HFFc6 (cell line): ENCODE measurements at regions not wholly inside any gene's neighbourhood (a gene's known extent, or its start where the extent isn't known, plus 50 kb on each side); places are given as distances from the start of the nearest gene placed in this dataset.

Experiments
- DNase-seq: peaks from one replicate; pipeline ENCODE4 v3.0.0-alpha.2; 2018
- H3K27ac Mint-ChIP-seq: 2 replicates; pipeline ENCODE4 v1.8.0; 2020; ENCODE audit warnings: mild to moderate bottlenecking, mixed read lengths
- H3K27me3 Mint-ChIP-seq: 2 replicates; pipeline ENCODE4 v1.8.0; 2021; ENCODE audit warnings: mild to moderate bottlenecking, moderate library complexity, mixed read lengths; ENCODE audit not compliant: insufficient read depth
- H3K36me3 Mint-ChIP-seq: 2 replicates; pipeline ENCODE4 v1.8.0; 2021; ENCODE audit warnings: low read depth, mixed read lengths
- H3K4me1 Mint-ChIP-seq: 2 replicates; pipeline ENCODE4 v1.8.0; 2020; ENCODE audit warnings: low read depth, mixed read lengths
- H3K4me3 Mint-ChIP-seq: 2 replicates; pipeline ENCODE4 v1.8.0; 2020; ENCODE audit warnings: mild to moderate bottlenecking, moderate library complexity, mixed read lengths
- H3K9me3 Mint-ChIP-seq: 2 replicates; pipeline ENCODE4 v1.8.0; 2020; ENCODE audit warnings: mild to moderate bottlenecking, mixed read lengths
- TF ChIP-seq, protein P1 (sequence below): fragments of 200-600 bp; sonication (generic); IDR thresholded peaks from 2 replicates; pipeline ENCODE4 v1.5.0; 2021; ENCODE audit warnings: antibody characterized with exemption, mild to moderate bottlenecking

DNA sequence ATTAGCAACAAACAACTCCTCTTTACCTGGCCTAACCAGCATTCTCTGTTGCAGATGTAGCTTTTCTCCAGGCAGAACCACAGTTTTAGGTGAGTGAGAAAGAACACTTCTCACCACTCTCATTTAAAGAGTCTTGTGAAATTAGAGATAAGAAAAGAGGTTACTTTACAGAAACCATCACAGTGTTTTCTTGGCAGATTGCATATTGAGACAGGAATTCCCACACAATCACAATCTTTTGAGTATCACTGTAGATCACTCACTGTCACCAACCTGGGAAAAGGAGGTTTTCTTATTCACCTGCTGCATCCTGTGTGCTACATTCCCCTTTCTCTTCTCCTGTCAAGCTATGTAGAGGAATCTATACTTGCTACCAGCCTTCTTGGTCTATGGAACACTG is 574.6 kb downstream of the SLC4A3 start:
- Mint-ChIP-seq H3K27me3 (no peaks in the 10 kb centered on the region; the same call in 1 of the 2 replicates), H3K9me3 (peaks cover 11% of the 10 kb centered on the region), H3K4me3 (no peak overlapping the region), H3K36me3 (peaks cover 6% of the 10 kb centered on the region), H3K27ac (no peak overlapping the region), H3K4me1 (peaks cover 30% of the 10 kb centered on the region)
- DNase-seq: no peak
- TF ChIP-seq, protein P1, sequence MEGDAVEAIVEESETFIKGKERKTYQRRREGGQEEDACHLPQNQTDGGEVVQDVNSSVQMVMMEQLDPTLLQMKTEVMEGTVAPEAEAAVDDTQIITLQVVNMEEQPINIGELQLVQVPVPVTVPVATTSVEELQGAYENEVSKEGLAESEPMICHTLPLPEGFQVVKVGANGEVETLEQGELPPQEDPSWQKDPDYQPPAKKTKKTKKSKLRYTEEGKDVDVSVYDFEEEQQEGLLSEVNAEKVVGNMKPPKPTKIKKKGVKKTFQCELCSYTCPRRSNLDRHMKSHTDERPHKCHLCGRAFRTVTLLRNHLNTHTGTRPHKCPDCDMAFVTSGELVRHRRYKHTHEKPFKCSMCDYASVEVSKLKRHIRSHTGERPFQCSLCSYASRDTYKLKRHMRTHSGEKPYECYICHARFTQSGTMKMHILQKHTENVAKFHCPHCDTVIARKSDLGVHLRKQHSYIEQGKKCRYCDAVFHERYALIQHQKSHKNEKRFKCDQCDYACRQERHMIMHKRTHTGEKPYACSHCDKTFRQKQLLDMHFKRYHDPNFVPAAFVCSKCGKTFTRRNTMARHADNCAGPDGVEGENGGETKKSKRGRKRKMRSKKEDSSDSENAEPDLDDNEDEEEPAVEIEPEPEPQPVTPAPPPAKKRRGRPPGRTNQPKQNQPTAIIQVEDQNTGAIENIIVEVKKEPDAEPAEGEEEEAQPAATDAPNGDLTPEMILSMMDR: no peak

DNA sequence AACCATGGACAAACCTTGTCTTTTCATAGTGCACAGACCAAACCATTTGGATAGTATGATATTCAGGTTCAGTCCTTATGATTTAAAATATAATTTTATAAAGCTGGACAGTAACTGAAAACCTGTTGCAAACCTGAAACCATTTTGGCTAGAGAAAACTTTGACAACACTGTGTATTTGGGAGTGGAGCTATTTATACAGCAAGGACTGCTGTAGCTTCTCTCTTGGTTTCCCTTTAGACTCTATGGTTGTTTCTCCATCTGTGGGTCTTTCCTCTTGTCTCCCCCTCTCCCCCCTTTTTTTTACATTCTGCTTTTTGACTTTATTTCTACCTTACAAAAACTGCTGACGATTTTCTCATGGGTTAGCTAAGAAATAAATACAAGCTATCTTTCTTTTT is 581.7 kb downstream of the SLC4A3 start:
- Mint-ChIP-seq H3K36me3 (no peaks in the 10 kb centered on the region), H3K4me3 (no peak overlapping the region), H3K27ac (no peak overlapping the region), H3K9me3 (no peaks in the 10 kb centered on the region), H3K4me1 (no peaks in the 10 kb centered on the region), H3K27me3 (no peaks in the 10 kb centered on the region; the same call in 1 of the 2 replicates)
- TF ChIP-seq, protein P1: no peak
- no peak for DNase-seq

DNA sequence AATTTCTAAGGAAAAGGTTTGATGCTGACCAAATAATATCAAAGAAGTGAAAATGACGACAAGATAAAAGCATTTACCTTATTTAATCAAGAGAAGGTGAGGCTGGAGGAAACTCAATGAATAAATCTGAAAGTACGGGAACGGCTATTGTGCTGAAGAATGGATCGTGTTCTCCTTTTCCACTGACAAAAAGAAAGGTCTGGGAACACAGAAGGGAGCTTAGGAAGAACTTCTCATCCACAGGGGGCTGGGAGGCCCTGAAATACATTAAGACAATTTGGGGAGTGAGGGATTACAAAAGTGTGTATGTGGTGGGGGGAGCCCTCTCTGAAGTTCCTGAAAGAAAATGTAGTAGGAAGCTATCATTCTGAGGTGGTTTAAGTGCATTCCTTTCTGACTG is 582.3 kb downstream of the SLC4A3 start:
- H3K27me3 Mint-ChIP-seq: no peaks in the 10 kb centered on the region; the same call in 1 of the 2 replicates
- no peak overlapping the region for H3K27ac Mint-ChIP-seq
- no peaks in the 10 kb centered on the region for H3K36me3 Mint-ChIP-seq
- TF ChIP-seq, protein P1: no peak
- no peaks in the 10 kb centered on the region for H3K9me3 Mint-ChIP-seq
- DNase-seq: no peak
- H3K4me3 Mint-ChIP-seq: no peak overlapping the region
- H3K4me1 Mint-ChIP-seq: no peaks in the 10 kb centered on the region

DNA sequence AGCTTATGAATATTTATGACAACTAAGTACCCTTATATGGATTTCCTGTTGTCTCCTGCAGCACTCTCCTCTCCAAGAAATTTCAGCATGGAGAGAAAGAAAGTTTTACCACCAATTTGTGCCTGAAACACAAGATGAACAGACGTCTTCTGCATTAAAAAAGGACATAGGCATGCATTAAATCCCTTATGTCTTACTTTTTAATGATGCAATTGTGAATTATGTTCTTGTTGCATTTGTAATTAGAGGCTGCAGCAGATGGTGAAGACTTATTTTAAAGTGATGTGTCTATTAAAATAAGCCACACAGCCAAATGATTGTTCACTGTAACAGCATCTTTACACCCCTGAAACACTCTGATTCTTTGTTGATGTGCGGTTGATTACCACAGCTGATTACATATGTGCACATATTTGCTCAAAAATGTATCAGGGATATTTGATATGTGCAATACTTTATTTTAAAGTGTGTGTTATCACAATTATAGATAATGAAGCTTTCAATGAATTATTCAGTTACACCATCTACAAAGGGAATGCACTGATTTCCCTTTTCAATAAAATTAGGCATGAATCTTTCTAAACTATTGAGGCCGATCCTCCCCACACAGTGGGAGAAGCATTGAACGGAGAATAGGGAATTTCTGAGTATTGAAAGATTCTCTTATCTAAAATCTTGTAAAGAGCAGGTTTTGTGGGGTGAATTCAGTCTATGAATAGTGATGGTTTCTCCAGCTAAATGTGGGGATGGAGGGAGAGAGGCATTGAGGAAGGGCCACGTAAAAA is 585.1 kb downstream of the SLC4A3 start:
- Mint-ChIP-seq H3K27ac (no peak overlapping the region), H3K9me3 (no peaks in the 10 kb centered on the region), H3K4me1 (no peaks in the 10 kb centered on the region), H3K27me3 (no peaks in the 10 kb centered on the region; the same call in none of the 2 replicates), H3K36me3 (no peaks in the 10 kb centered on the region), H3K4me3 (no peak overlapping the region)
- DNase-seq: no peak
- TF ChIP-seq, protein P1: no peak

DNA sequence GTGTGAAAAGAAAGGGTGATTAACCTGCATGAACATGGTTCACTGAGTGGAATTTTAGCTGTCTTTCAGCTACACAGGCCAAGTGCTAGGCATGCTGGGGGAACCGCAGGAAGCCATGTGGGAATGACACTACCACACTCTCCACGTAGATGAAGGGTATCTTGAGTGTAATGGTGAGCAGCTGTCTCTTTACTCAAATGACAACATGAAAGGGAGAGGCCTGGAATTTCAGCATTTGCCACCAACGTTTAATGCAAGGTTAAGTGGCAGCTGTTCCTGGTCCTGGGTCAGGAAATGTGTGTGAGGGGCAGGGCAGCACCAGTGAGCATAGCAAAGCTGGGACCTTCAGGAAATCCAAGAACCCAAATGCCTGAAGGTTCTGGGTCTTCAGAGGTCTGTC is 588.4 kb downstream of the SLC4A3 start:
- TF ChIP-seq, protein P1: no peak
- Mint-ChIP-seq H3K27ac (no peak overlapping the region), H3K4me1 (no peaks in the 10 kb centered on the region), H3K4me3 (no peak overlapping the region), H3K9me3 (no peaks in the 10 kb centered on the region), H3K27me3 (peaks cover 3% of the 10 kb centered on the region), H3K36me3 (no peaks in the 10 kb centered on the region)
- DNase-seq: no peak
